Embryonic facial prominence (tissue), 1 donor: ENCODE measurements at regions not wholly inside any gene's neighbourhood (a gene's known extent, or its start where the extent isn't known, plus 50 kb on each side); places are given as distances from the start of the nearest gene placed in this dataset.
"Not testable (repeated sequence)": the region's sequence is repeated elsewhere in the genome, so short reads cannot be mapped to it uniquely, and the experiment has no call there.

Experiments used
- DNase-seq: peaks from one replicate; pipeline ENCODE4 v3.0.0-alpha.2; 2016; ENCODE audit errors: extremely low spot score

DNA sequence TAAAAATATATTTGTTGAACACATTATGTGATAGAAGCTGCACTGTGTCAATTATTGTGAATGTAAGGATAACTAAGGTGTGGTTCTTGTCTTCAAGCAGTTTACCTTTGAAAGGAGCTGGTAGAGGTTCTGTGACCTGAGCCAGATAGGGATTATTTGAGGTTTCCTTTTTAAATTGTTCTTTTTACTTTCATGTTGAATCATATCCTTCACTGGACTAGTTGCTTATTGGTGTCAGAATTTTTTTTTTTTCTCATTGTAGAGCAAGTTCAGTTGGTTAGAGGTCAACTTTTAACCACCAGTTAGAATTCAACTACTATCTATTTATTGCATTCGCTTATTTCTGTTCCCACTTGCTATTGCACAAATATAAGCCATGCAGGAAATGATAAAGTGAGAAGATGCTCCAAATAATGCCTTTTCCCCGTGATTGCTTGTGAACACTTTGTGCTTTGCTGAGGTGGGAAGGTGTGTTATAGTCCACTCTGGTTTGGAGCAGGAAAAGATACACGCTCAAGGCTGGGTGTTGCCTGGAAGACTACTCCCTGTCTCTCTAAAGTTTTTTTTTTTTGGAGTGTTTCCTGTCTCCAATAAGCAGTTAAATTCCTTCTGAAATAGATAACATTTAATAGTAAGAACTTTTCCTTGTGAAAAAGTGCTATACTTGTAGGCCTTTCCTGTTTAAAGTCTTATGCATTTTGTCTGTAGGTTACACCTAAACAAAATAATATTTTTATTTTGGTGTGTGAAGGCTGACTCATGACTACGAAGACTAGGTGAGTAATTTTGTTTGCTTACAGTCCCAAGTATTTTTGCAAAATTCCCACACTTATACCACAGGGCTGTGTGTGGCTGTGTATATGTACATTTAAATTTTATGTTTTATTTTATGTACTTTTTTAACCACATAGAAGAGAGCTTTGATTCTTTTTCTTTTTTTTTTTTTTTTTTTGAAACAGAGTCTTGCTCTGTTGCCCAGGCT lies 83.8 kb upstream of the LCORL start:
- no peak for DNase-seq

DNA sequence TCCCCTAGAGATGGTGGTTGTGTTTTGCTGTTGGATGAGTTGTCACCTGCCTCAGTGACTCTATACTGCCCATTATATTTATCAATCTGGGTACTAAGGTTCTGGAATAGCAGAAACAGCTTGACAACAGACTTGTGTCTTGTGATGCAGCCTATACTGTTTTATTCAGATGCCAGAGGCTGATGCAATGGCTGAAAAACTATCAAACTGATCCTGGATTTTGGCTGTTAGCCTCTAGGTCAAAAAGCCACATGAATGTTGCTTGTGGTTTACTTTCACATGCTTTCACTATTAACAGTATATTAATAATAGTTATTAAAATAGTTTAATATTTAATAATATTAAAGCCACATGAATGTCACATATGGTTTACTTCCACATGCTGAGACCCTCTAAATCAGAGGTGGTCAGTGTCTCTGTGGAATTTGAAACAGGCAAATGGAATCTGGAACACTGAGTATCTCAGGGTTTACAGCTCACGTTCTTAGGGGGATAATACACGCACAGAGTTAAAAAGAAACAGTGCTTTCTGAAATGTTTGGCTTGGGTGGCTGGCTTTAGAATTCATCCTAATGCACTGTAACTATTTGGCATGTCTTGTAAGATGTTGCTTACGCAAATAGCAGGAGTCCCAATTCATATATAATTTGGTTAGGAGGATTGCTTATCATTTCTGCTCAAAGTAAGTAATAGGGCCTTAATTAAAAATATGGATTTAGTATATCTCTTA lies 82.5 kb upstream of the LCORL start:
- no peak for DNase-seq

DNA sequence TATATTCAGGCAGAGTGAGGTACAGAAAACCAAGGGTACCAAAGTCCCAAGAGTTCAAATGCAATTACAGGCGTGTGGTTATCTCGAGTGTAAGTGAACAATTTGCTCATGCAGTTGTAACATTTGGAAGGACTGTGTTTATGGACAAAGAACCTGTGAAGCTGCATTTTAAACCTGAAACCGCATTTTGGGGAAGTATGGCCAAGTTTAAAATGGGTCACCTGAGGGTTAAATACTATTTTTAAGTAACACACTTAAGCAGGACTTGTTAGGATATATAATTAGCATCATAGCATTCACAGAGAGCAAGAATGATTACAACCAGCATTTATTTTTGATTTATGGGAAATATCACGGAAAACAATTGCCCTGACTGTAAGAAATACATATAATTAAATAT lies 79.1 kb upstream of the LCORL start:
- no peak for DNase-seq

DNA sequence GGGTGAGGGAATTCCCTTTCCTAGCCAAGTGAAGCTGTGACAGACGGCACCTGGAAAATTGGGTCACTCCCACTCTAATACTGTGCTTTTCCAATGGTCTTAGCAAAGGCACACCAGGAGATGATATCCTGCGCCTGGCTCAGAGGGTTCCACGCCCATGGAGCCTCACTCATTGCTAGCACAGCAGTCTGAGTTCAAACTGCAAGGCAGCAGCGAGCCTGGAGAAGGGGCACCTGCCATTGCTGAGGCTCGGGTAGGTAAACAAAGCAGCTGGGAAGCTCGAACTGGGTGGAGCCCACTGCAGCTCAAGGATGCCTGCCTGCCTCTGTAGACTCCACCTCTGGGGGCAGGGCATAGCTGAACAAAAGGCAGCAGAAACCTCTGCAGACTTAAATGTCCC lies 68.9 kb upstream of the LCORL start:
- DNase-seq = not testable (repeated sequence)

DNA sequence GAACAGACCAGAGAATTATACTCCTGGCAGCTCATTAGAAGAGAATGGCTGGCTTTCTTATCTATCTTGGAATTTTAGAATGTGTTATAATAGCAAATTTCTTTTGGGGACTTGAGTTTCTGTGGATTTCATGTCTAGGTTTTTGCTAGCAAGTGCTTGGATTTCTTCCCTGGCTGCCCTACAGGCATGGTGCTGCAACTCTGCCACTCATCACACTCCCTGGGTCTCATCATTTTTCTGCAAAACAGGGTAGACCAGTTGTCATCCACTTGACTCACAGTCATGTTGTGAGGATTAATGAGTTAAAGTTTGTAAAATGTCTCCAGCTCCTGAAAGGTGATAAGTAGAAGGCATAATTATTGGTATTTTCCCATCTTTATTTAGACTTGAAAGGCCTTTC lies 60.7 kb upstream of the LCORL start:
- DNase-seq = no peak

DNA sequence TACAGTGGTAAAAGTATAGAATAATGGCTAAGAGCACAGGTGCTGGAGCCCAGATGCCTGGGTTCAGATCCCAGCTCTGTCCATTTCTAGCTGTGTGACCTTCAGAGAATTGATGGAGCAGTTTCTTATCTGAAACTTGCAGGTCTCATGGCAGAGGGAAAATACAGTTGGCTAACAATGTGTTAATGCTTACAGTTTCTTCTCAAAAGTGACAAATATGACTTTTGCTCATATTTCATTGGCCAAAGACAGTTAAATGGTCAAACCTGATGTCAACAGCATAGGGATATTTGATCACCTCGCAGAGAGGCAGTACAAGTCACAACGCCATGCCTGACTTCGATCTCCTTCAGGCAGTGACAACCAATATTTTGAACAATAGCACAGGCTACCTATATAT lies 60.2 kb upstream of the LCORL start:
- DNase-seq = no peak

DNA sequence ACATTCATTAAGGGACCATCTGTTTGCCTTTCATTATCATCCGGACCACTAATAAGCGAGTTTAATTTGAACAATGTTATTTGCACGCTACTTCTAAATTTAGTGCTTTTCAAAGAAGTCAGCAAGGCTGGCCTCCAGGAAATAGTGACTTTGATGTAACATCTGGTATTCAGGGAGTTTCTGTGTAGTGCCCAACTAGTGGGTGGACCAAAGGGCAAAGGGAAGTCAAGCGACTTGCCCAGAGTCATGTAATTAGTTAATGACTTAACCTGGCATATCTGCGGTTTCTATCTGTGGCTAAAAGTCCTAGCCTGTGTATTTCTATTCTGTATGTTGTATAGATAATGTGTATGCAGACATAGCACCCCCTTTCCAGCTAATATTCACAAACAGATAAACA lies 56.3 kb upstream of the LCORL start:
- DNase-seq = no peak

DNA sequence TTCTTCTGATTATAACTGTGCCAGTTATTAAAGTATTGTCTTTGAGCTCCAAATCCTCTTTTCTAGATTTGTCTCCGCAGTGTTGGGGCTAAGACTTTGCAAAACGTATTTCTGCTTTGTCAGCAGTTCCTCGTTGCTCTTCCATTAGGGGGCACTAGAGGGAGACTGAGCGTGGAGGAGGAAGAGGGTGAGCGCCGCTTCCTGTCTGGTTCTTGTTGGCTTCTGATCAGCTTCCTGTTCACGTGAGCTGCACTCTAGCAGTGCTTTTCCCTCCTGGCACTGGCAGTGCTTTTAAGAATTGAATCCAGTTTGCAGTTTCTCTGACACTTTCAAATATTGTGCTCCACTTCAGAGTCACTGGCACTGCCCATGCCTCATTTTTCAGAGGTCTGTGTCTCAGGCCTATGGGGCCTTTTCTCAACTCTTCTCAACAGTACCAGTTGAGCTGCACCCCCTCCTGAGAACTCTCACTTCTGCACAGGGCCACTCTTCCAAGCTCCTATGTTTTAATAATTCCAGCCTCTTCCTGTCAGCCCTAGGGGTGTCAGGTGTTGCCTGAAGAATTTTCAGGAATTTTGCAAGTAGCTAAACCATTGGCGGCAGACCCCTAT lies 54.4 kb upstream of the LCORL start:
- no peak for DNase-seq

DNA sequence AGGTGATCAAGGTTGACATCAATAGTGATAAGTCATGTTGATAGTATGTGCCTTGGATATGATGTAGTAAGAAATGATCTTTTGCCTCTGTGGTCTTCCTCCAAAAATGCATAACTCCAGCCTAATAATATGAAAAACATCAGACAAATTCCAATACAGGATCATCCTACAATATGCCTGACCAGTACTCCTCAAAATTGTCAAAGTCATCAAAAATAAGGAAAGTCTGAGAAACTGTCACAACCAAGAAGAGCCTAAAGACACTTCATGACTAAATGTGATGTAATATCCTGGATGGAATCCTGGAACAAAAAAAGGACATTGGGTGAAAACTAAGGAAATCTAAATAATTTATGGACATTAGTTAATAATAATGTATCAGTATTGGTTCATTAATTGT lies 50.3 kb upstream of the LCORL start:
- no peak for DNase-seq
